Activated CD4-positive, alpha-beta T cell treated with anti-CD3 and anti-CD28 coated beads, Interleukin-2, Interleukin-4, amounts not matched to agents 100 ng/mL and 50 ng/mL, durations not matched to agents 16 hours and 8 hours (primary cell): ENCODE measurements at regions not wholly inside any gene's neighbourhood (a gene's known extent, or its start where the extent isn't known, plus 50 kb on each side); places are given as distances from the start of the nearest gene placed in this dataset.

Experiments
- DNase-seq: peaks from one replicate; pipeline ENCODE4 v3.0.0-alpha.2; 2020; ENCODE audit warnings: low spot score

- no peak for DNase-seq
Measured at GRCh38 chr2:9772035-9772998, 71.0 kb upstream of the TAF1B start.

GRCh38 chr2:9772999-9773902, 70.0 kb upstream of the TAF1B start:
- no peak for DNase-seq

GRCh38 chr2:9773903-9774239, 69.4 kb upstream of the TAF1B start:
- DNase-seq = no peak

- DNase-seq = no peak
Measured at GRCh38 chr2:9774266-9774665, 69.0 kb upstream of the TAF1B start.

- DNase-seq = no peak
Measured at GRCh38 chr2:9775351-9775750, 67.9 kb upstream of the TAF1B start.

- no peak for DNase-seq
Measured at GRCh38 chr2:9775999-9776712, 67.1 kb upstream of the TAF1B start.

- DNase-seq = no peak
Measured at GRCh38 chr2:9777081-9777480, 66.2 kb upstream of the TAF1B start.

GRCh38 chr2:9778012-9778411, 65.3 kb upstream of the TAF1B start:
- DNase-seq = peak; percentile 46

- DNase-seq = no peak
Measured at GRCh38 chr2:9778471-9779316, 64.6 kb upstream of the TAF1B start.

- peak; percentile 68 for DNase-seq
Measured at GRCh38 chr2:9779596-9780264, 63.5 kb upstream of the TAF1B start.

- DNase-seq = peak; percentile 64
Measured at GRCh38 chr2:9780368-9781130, 62.7 kb upstream of the TAF1B start.

GRCh38 chr2:9781252-9781651, 62.0 kb upstream of the TAF1B start:
- no peak for DNase-seq

- peak; percentile 96 for DNase-seq
Measured at GRCh38 chr2:9782197-9782719, 61.0 kb upstream of the TAF1B start.

- DNase-seq = no peak
Measured at GRCh38 chr2:9789371-9789770, 53.9 kb upstream of the TAF1B start.

GRCh38 chr2:9790702-9791225, 52.5 kb upstream of the TAF1B start:
- DNase-seq = no peak

GRCh38 chr2:9791711-9792110, 51.6 kb upstream of the TAF1B start:
- DNase-seq = no peak

GRCh38 chr2:9793156-9793917, 49.9 kb upstream of the TAF1B start:
- no peak for DNase-seq
